ENCODE measurements at regions not wholly inside any gene's neighbourhood (a gene's known extent, or its start where the extent isn't known, plus 50 kb on each side); places are given as distances from the start of the nearest gene placed in this dataset.
A peak's percentile ranks its signal among the peaks of the same experiment; 100 is the strongest.

DNA sequence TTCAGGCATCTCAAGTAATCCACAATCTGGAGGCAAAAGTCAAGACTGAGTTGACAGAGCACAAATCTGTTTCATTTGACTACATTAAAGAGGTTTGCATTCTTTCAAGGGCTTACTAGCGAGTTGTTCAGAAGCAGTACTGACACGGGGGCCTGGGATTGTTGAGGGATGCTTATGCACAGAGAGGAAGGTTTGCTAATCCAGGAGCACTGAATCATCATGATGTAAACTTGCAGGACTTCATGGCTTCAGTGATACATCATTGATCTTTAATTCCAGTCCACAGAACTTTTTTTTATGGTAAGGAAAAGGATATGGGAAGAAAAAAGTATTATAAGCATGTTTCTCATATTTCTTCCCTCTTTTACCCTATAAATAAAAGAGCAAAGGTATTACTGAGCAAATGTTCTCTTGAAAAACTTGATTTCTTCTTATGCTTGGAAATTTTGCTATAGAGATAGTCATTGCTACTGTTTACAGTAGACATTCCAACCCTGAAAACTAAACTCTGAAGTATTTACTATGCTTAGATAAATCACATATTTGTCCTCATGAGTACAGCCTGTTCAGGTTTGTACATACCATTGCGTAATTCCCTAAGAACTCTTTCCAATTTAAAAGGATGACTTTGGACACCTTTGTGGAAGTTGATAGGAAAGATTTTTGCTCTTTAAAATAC lies 65.8 kb upstream of the KPNA3 start:
- Histone ChIP-seq H3K4me3 (ENCODE audit: insufficient read depth, low read depth, low read length) (no peak overlapping the region), H4K8ac (ENCODE audit: low read depth in 2 of 2, low read length in 2 of 2) (peak overlapping the region; percentile 75 to 79; a peak in 3 of 4 replicates), H3K36me3 (ENCODE audit: control insufficient read depth, insufficient read depth, low read length) (no peaks in the 10 kb centered on the region), H3K27ac (ENCODE audit: insufficient read depth, low read length) (peak overlapping the region; percentile 92), H2AK9ac (replicated peaks; ENCODE audit: low read depth, low read length, poor library complexity) (no peak overlapping the region), H3K18ac (ENCODE audit: low read depth, low read length) (peak overlapping the region; percentile 22), H3K4me1 (ENCODE audit: control insufficient read depth, insufficient read depth, low read length) (peaks cover 6% of the 10 kb centered on the region), H3K14ac (replicated peaks; ENCODE audit: low read depth, low read length) (0 out of 2 replicates have a peak overlapping the region, but pooled peaks have one; percentile 36), H4K5ac (ENCODE audit: low read depth, low read length) (0 out of 2 replicates have a peak overlapping the region, but pooled peaks have one; percentile 39), H2BK5ac (ENCODE audit: low read depth, low read length, poor library complexity, severe bottlenecking) (peak overlapping the region; percentile 99), H2AK5ac (ENCODE audit: low read depth, low read length) (no peak overlapping the region), H4K91ac (ENCODE audit: insufficient read depth, low read depth, low read length) (peak overlapping the region; percentile 98), H2BK120ac (ENCODE audit: low read depth, low read length) (peak overlapping the region; percentile 99), H3K4ac (ENCODE audit: low read depth, low read length) (peak overlapping the region; percentile 98), H3K27me3 (ENCODE audit: control insufficient read depth, insufficient read depth, low read length) (no peaks in the 10 kb centered on the region), H3K9me1 (ENCODE audit: insufficient read depth, low read length) (no peaks in the 10 kb centered on the region; the same call in 1 of the 2 replicates), H2AFZ (replicated peaks; ENCODE audit: low read length, poor library complexity) (no peak overlapping the region), H2BK15ac (ENCODE audit: low read depth, low read length) (0 out of 3 replicates have a peak overlapping the region, but pooled peaks have one; percentile 39), H3K79me1 (ENCODE audit: low read depth in 1 of 2, low read length in 2 of 2) (no peaks in the 10 kb centered on the region), H2BK20ac (ENCODE audit: low read depth, low read length) (peak overlapping the region; percentile 85), H3K9ac (ENCODE audit: low read depth, low read length) (peak overlapping the region; percentile 39; the same call in 1 of the 2 replicates), H3K4me2 (ENCODE audit: low read depth, low read length) (peak overlapping the region; percentile 64; the same call in 1 of the 2 replicates), H3K9me3 (ENCODE audit: control insufficient read depth, insufficient read depth, low read length) (peaks cover 6% of the 10 kb centered on the region), H4K20me1 (ENCODE audit: insufficient read depth, low read length) (no peaks in the 10 kb centered on the region), H3K23ac (ENCODE audit: low read depth, low read length) (peak overlapping the region; percentile 1; the same call in 1 of the 2 replicates), H3K56ac (ENCODE audit: extremely low read depth, insufficient read depth, low read length) (peak overlapping the region; percentile 94)
- TF ChIP-seq CEBPB (IDR thresholded peaks at IDR 0.05; ENCODE audit: low read depth, low read length): peak; percentile 98
- TF ChIP-seq MAFK (IDR thresholded peaks at IDR 0.05; ENCODE audit: low read depth, low read length): 0 out of 2 replicates have a peak, but pooled peaks have one; percentile 8
- TF ChIP-seq RFX5 (IDR thresholded peaks at IDR 0.05; ENCODE audit: low read depth, low read length): no peak
- TF ChIP-seq CHD1 (IDR thresholded peaks at IDR 0.05; ENCODE audit: low read depth, low read length): no peak
- TF ChIP-seq FOS (IDR thresholded peaks at IDR 0.05; ENCODE audit: low read depth, low read length): peak; percentile 39; the same call in 1 of the 2 replicates
- peak; percentile 44; the same call in 1 of the 2 replicates for TF ChIP-seq NFE2L2 (IDR thresholded peaks at IDR 0.05; ENCODE audit: low read depth, low read length)
- DNase-seq: peak; percentile 99
- no CpG with 5 or more reads among the region's 3 CpGs for WGBS, 2 experiments (ENCODE audit: extremely low coverage in 2 of 2, insufficient read length in 1 of 2)
- intact Hi-C loops (cut with micrococcal nuclease) (loop anchor here (1.0 to 10.0 kb wide), 4 partner anchors 78 to 1056 kb away; partner anchors contain the start of gene SPRYD7), in situ Hi-C loops (cut with MboI; ENCODE audit: low sequenced_read_pairs) (no loop called here), dilution Hi-C loops (cut with HindIII; ENCODE audit: low sequenced_read_pairs, unreplicated experiment) (no loop called here)
- POLR2A ChIA-PET (ENCODE audit: unreplicated experiment): no interaction called here
- CTCF ChIA-PET: interaction anchor here (0.6 kb wide), 1 partner anchor 14 kb away, joined by 3 read pairs; no protein-coding TSS in a partner anchor
- ATAC-seq (ENCODE audit: low read depth): peak; percentile 92
- BruUV-seq (replicated peaks): no TSS peak

Data from IMR-90 (cell line).